A549 (cell line): ENCODE measurements at regions not wholly inside any gene's neighbourhood (a gene's known extent, or its start where the extent isn't known, plus 50 kb on each side); places are given as distances from the start of the nearest gene placed in this dataset.

Experiments used
- ATAC-seq, 2 experiments: fragments of 200-7000 bp in 1 of 2; fragments of >200 bp in 1 of 2; cut with Nextera tagmentation in 1 of 2; cut with Tn5 transposase in 1 of 2; 3 replicates each; pipeline versions ENCODE4 v1.8.0 to v1.9.1; 2018 to 2020; ENCODE audit warnings: mild to moderate bottlenecking in 1 of 2, moderate library complexity in 1 of 2
- CTCF ChIA-PET: fragments of 300-600 bp; sonication (Branson Sonifier 250); formaldehyde crosslinking; extraction: SDS; loops from one replicate; lab custom pipeline; 2021; ENCODE audit warnings: antibody characterized with exemption, inconsistent platforms; lab: Yijun Ruan, JAX
- POLR2A ChIA-PET: fragments of 350-600 bp; formaldehyde crosslinking; extraction: SDS; loops from one replicate; lab custom pipeline; 2021; ENCODE audit warnings: antibody characterized with exemption, inconsistent platforms; lab: Yijun Ruan, JAX
- DNase-seq, 2 experiments: peaks; one replicate each; pipeline versions ENCODE4 v3.0.0 to v3.0.0-alpha.2; 2011 to 2016; ENCODE audit warnings: low read depth in 1 of 2, low spot score in 1 of 2
- FAIRE-seq: peaks from 2 replicates; lab custom pipeline; 2011; peaks lifted over from hg19 to GRCh38; lab: Jason Lieb, UNC
- H3K27ac ChIP-seq, 2 experiments: fragments of >200 bp; sonication (Bioruptor Twin); formaldehyde crosslinking; 3 replicates each; pipeline ENCODE4 v1.5.1; 2016 to 2017
- H3K4me1 ChIP-seq: fragments of >200 bp; sonication (Bioruptor Twin); formaldehyde crosslinking; 3 replicates; pipeline ENCODE4 v1.6.1; 2016
- H3K4me2 ChIP-seq: fragments of >200 bp; sonication (Bioruptor Twin); formaldehyde crosslinking; 3 replicates; pipeline ENCODE4 v1.6.1; 2016
- H3K4me3 ChIP-seq: fragments of >200 bp; sonication (Bioruptor Twin); formaldehyde crosslinking; 3 replicates; pipeline ENCODE4 v1.5.1; 2016
- H3K9me3 ChIP-seq: fragments of >200 bp; sonication (Bioruptor Twin); formaldehyde crosslinking; 3 replicates; pipeline ENCODE4 v1.6.1; 2016
- CBX2 ChIP-seq: fragments of 200-600 bp; sonication (generic); IDR thresholded peaks from 2 replicates; pipeline ENCODE4 v1.6.1; 2016; ENCODE audit warnings: low read depth, mild to moderate bottlenecking, borderline replicate concordance
- CHD2 ChIP-seq: fragments of 150-350 bp; IDR thresholded peaks from 2 replicates; pipeline ENCODE4 v1.6.1; 2014; ENCODE audit warnings: low read length; ENCODE audit not compliant: partially characterized antibody
- EP300 ChIP-seq, 2 experiments: fragments of >200 bp; sonication (Bioruptor Twin); formaldehyde crosslinking; IDR thresholded peaks; 2 replicates in 1 of 2; 3 replicates in 1 of 2; pipeline ENCODE4 v1.6.1; 2016 to 2017
- FOSL2 ChIP-seq, 2 experiments: fragments of 450-650 bp in 1 of 2; fragments of >200 bp in 1 of 2; sonication (Bioruptor Twin) in 1 of 2; formaldehyde crosslinking; IDR thresholded peaks; 2 replicates each; pipeline versions ENCODE4 v1.5.0 to v1.6.1; 2016 to 2020; ENCODE audit warnings: mild to moderate bottlenecking in 1 of 2, moderate library complexity in 1 of 2
- NFE2L2 ChIP-seq: fragments of 150-350 bp; conservative IDR thresholded peaks from 2 replicates; pipeline ENCODE4 v1.6.1; 2014; ENCODE audit warnings: low read length
- PHF8 ChIP-seq: fragments of 200-600 bp; sonication (generic); IDR thresholded peaks from 2 replicates; pipeline ENCODE4 v1.6.1; 2016; ENCODE audit warnings: low read depth, mild to moderate bottlenecking, antibody characterized with exemption, moderate library complexity, borderline replicate concordance
- RAD21 ChIP-seq, 2 experiments: fragments of >200 bp in 1 of 2; sonication (Bioruptor Twin) in 1 of 2; formaldehyde crosslinking in 1 of 2; IDR thresholded peaks in 1 of 2; conservative IDR thresholded peaks in 1 of 2; 2 replicates in 1 of 2; 3 replicates in 1 of 2; pipeline ENCODE4 v1.6.1; 2012 to 2018; ENCODE audit warnings: inconsistent platforms in 1 of 2
- RARB ChIP-seq: fragments of 250-450 bp; sonication (Bioruptor Pico); IDR thresholded peaks from 2 replicates; pipeline ENCODE4 v1.8.0; 2021; ENCODE audit warnings: mild to moderate bottlenecking, moderate library complexity
- RNF2 ChIP-seq: fragments of 200-600 bp; sonication (generic); IDR thresholded peaks from 2 replicates; pipeline ENCODE4 v1.6.1; 2016; ENCODE audit warnings: low read depth, mild to moderate bottlenecking, antibody characterized with exemption, moderate library complexity, borderline replicate concordance
- TP53 ChIP-seq: fragments of 250-450 bp; sonication (Bioruptor Pico); IDR thresholded peaks from 2 replicates; pipeline ENCODE4 v1.5.0; 2021; ENCODE audit warnings: mild to moderate bottlenecking, moderate library complexity
- USF2 ChIP-seq: fragments of 450-650 bp; IDR thresholded peaks from 2 replicates; pipeline ENCODE4 v1.6.1; 2014; ENCODE audit warnings: antibody characterized with exemption
- ZFP36 ChIP-seq: fragments of 450-650 bp; IDR thresholded peaks from 2 replicates; pipeline ENCODE4 v1.6.1; 2014; ENCODE audit warnings: borderline replicate concordance; ENCODE audit not compliant: partially characterized antibody
- WGBS: methylation state at CpG from one replicate; pipeline ENCODE4 v1.1.6; 2017; ENCODE audit errors: missing lambda C conversion rate; 5-methylcytosine and 5-hydroxymethylcytosine counted together

- no peak for TF ChIP-seq USF2
Measured at GRCh38 chr11:11182261-11182660, 170.8 kb downstream of the CSNK2A3 start (continued).

- TF ChIP-seq ZFP36: no peak
- no peak for TF ChIP-seq FOSL2 (IDR thresholded peaks at IDR 0.05)
- TF ChIP-seq FOSL2 (CRISPR knock-in tag; IDR thresholded peaks at IDR 0.05): 0 out of 2 replicates have a peak, but pooled peaks have one; percentile 16
- TF ChIP-seq, all 56 proteins: peak for 1
- POLR2A ChIA-PET: interaction anchor here (0.6 kb wide), 1 partner anchor 244 kb away, joined by 4 read pairs; no protein-coding TSS in a partner anchor
- peak overlapping the region in 1 of 2 experiments; percentile 11; a peak in 1 of 6 replicates for H3K27ac ChIP-seq
- peak overlapping the region; percentile 35 for H3K4me2 ChIP-seq
- 10% methylated on average over 2 of the region's 3 CpGs for WGBS
- no peak overlapping the region for H3K4me3 ChIP-seq
- no peaks in the 10 kb centered on the region for H3K9me3 ChIP-seq
- FAIRE-seq (no peak), ATAC-seq (peak; percentile 83 to 89; a peak in 5 of 6 replicates), DNase-seq (peak; percentile 23 to 43)
- CTCF ChIA-PET: interaction anchor here (0.7 to 1.6 kb wide), 5 partner anchors 14 to 608 kb away, joined by 3 to 5 read pairs (median 3); no protein-coding TSS in a partner anchor
- H3K4me1 ChIP-seq: peaks cover 9% of the 10 kb centered on the region; the same call in 1 of the 3 replicates
Measured at GRCh38 chr11:11178671-11179638, 174.1 kb downstream of the CSNK2A3 start.

- no peak overlapping the region for H3K4me2 ChIP-seq
- H3K27ac ChIP-seq: no peak overlapping the region
- 59% methylated on average over 7 of the region's 7 CpGs for WGBS
- H3K9me3 ChIP-seq: no peaks in the 10 kb centered on the region
- ChIA-PET POLR2A (no interaction called here), CTCF (interaction anchor here (1.3 to 1.6 kb wide), 3 partner anchors 30 to 385 kb away, joined by 3 to 5 read pairs (median 5); no protein-coding TSS in a partner anchor)
- no peak for ATAC-seq
- no peak for FAIRE-seq
- H3K4me1 ChIP-seq: peaks cover 9% of the 10 kb centered on the region; the same call in 1 of the 3 replicates
- H3K4me3 ChIP-seq: no peak overlapping the region
- no peak for TF ChIP-seq NFE2L2
- TF ChIP-seq, all 56 proteins: peak for 0
- DNase-seq: no peak
Measured at GRCh38 chr11:11177156-11177808, 175.8 kb downstream of the CSNK2A3 start.

- Histone ChIP-seq H3K9me3 (no peaks in the 10 kb centered on the region), H3K27ac (no peak overlapping the region), H3K4me3 (no peak overlapping the region), H3K4me2 (no peak overlapping the region), H3K4me1 (no peaks in the 10 kb centered on the region)
- 15% methylated on average over 2 of the region's 2 CpGs for WGBS
- POLR2A ChIA-PET: no interaction called here
- FAIRE-seq (no peak), DNase-seq (no peak), ATAC-seq (no peak)
- CTCF ChIA-PET: interaction anchor here (1.1 to 1.2 kb wide), 2 partner anchors 9 to 12 kb away, joined by 3 to 6 read pairs; no protein-coding TSS in a partner anchor
- no peak for TF ChIP-seq RNF2
- no peak for TF ChIP-seq RARB (CRISPR knock-in tag)
- no peak for TF ChIP-seq PHF8
- no peak for TF ChIP-seq TP53 (CRISPR knock-in tag)
- no peak for TF ChIP-seq CBX2
- TF ChIP-seq CHD2: no peak
- no peak for TF ChIP-seq RAD21 (conservative IDR thresholded peaks at IDR 0.05 in 1 of 2, IDR thresholded peaks at IDR 0.05 in 1 of 2)
- no peak for TF ChIP-seq EP300 (IDR thresholded peaks at IDR 0.05)
Measured at GRCh38 chr11:11173316-11174025, 179.6 kb downstream of the CSNK2A3 start.
